Nephron (organoid): ENCODE measurements at regions not wholly inside any gene's neighbourhood (a gene's known extent, or its start where the extent isn't known, plus 50 kb on each side); places are given as distances from the start of the nearest gene placed in this dataset.
"Not testable (repeated sequence)": the region's sequence is repeated elsewhere in the genome, so short reads cannot be mapped to it uniquely, and the experiment has no call there.

Experiments
- H3K27ac Mint-ChIP-seq, 3 experiments: 2 replicates each; pipeline ENCODE4 v1.8.0; 2020; ENCODE audit warnings: mixed read lengths in 3 of 3, mild to moderate bottlenecking in 2 of 3, moderate library complexity in 1 of 3
- H3K27me3 Mint-ChIP-seq: 2 replicates; pipeline ENCODE4 v1.8.0; 2021; ENCODE audit warnings: low read depth, mild to moderate bottlenecking, moderate library complexity, mixed read lengths
- H3K36me3 Mint-ChIP-seq: 2 replicates; pipeline ENCODE4 v1.8.0; 2020; ENCODE audit warnings: low read depth, mixed read lengths
- H3K4me1 Mint-ChIP-seq: 2 replicates; pipeline ENCODE4 v1.8.0; 2020; ENCODE audit warnings: mixed read lengths
- H3K4me3 Mint-ChIP-seq, 3 experiments: 2 replicates each; pipeline ENCODE4 v1.8.0; 2020; ENCODE audit warnings: mild to moderate bottlenecking in 3 of 3, mixed read lengths in 3 of 3, moderate library complexity in 2 of 3
- H3K9me3 Mint-ChIP-seq: 2 replicates; pipeline ENCODE4 v1.8.0; 2020; ENCODE audit warnings: mixed read lengths
- TF ChIP-seq, protein P1 (sequence below), 3 experiments: fragments of 200-600 bp; sonication (generic); IDR thresholded peaks; one replicate each; pipeline ENCODE4 v1.5.0; 2021; ENCODE audit warnings: antibody characterized with exemption in 3 of 3; ENCODE audit not compliant: unreplicated experiment in 3 of 3

- peaks cover 5% of the 10 kb centered on the region for H3K36me3 Mint-ChIP-seq
- no peaks in the 10 kb centered on the region for H3K27me3 Mint-ChIP-seq
- H3K9me3 Mint-ChIP-seq = peaks cover 8% of the 10 kb centered on the region
- TF ChIP-seq, protein P1, sequence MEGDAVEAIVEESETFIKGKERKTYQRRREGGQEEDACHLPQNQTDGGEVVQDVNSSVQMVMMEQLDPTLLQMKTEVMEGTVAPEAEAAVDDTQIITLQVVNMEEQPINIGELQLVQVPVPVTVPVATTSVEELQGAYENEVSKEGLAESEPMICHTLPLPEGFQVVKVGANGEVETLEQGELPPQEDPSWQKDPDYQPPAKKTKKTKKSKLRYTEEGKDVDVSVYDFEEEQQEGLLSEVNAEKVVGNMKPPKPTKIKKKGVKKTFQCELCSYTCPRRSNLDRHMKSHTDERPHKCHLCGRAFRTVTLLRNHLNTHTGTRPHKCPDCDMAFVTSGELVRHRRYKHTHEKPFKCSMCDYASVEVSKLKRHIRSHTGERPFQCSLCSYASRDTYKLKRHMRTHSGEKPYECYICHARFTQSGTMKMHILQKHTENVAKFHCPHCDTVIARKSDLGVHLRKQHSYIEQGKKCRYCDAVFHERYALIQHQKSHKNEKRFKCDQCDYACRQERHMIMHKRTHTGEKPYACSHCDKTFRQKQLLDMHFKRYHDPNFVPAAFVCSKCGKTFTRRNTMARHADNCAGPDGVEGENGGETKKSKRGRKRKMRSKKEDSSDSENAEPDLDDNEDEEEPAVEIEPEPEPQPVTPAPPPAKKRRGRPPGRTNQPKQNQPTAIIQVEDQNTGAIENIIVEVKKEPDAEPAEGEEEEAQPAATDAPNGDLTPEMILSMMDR (IDR thresholded peaks at IDR 0.05; ENCODE audit: unreplicated experiment in 3 of 3) = no peak
- no peak overlapping the region for H3K4me3 Mint-ChIP-seq
- no peaks in the 10 kb centered on the region for H3K4me1 Mint-ChIP-seq
- no peak overlapping the region for H3K27ac Mint-ChIP-seq
Measured at GRCh38 chr5:120141076-120141475, 323.0 kb upstream of the PRR16 start.

- Mint-ChIP-seq H3K27ac (no peak overlapping the region), H3K4me1 (peaks cover 3% of the 10 kb centered on the region), H3K4me3 (no peak overlapping the region), H3K27me3 (no peaks in the 10 kb centered on the region), H3K36me3 (peaks cover 6% of the 10 kb centered on the region), H3K9me3 (peaks cover 18% of the 10 kb centered on the region)
- TF ChIP-seq, protein P1 (IDR thresholded peaks at IDR 0.05; ENCODE audit: unreplicated experiment in 3 of 3) = no peak
Measured at GRCh38 chr5:120146787-120147186, 317.3 kb upstream of the PRR16 start.

- H3K36me3 Mint-ChIP-seq, H3K4me1 Mint-ChIP-seq, H3K4me3 Mint-ChIP-seq, H3K27ac Mint-ChIP-seq, H3K27me3 Mint-ChIP-seq: not testable (repeated sequence)
- H3K9me3 Mint-ChIP-seq = peaks cover 18% of the 10 kb centered on the region
Measured at GRCh38 chr5:120147911-120148310, 316.2 kb upstream of the PRR16 start.

- peaks cover 5% of the 10 kb centered on the region for H3K4me1 Mint-ChIP-seq
- no peaks in the 10 kb centered on the region for H3K27me3 Mint-ChIP-seq
- peaks cover 13% of the 10 kb centered on the region for H3K9me3 Mint-ChIP-seq
- H3K36me3 Mint-ChIP-seq = peaks cover 4% of the 10 kb centered on the region
- no peak overlapping the region for H3K27ac Mint-ChIP-seq
- TF ChIP-seq, protein P1 (IDR thresholded peaks at IDR 0.05; ENCODE audit: unreplicated experiment in 3 of 3) = no peak
- H3K4me3 Mint-ChIP-seq = no peak overlapping the region
Measured at GRCh38 chr5:120150770-120151169, 313.3 kb upstream of the PRR16 start.

DNA sequence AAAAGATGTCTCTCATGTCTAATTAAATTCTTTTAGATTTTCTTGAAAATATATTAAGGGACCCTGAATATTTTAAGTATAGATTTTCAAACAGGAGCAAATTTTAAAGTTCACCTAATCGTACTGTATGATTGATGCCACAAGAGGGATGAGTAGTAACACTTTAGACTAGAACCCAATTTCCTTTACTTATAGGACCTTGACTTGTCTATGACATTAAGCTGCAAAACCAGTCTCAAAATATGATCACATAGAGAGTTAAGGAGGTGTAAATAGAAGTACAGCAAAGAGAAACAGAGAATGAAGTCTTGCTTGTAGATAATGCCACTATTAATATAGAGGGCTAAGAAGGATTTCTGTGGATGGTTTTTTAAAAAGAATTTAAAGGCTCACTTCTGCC, 312.9 kb upstream of the PRR16 start:
- H3K4me1 Mint-ChIP-seq = peaks cover 5% of the 10 kb centered on the region
- H3K9me3 Mint-ChIP-seq = peaks cover 9% of the 10 kb centered on the region

GRCh38 chr5:120151825-120152224, 312.3 kb upstream of the PRR16 start:
- Mint-ChIP-seq H3K27ac (no peak overlapping the region), H3K36me3 (no peaks in the 10 kb centered on the region), H3K9me3 (peaks cover 4% of the 10 kb centered on the region), H3K4me1 (peaks cover 5% of the 10 kb centered on the region), H3K27me3 (no peaks in the 10 kb centered on the region), H3K4me3 (no peak overlapping the region)
- TF ChIP-seq, protein P1 (IDR thresholded peaks at IDR 0.05; ENCODE audit: unreplicated experiment in 3 of 3) = no peak

More for the DNA sequence above, 312.9 kb upstream of the PRR16 start:
- no peaks in the 10 kb centered on the region for H3K36me3 Mint-ChIP-seq
- TF ChIP-seq, protein P1 (IDR thresholded peaks at IDR 0.05; ENCODE audit: unreplicated experiment in 3 of 3) = no peak
- H3K27me3 Mint-ChIP-seq = no peaks in the 10 kb centered on the region
- H3K4me3 Mint-ChIP-seq = no peak overlapping the region
- H3K27ac Mint-ChIP-seq = no peak overlapping the region
